22Rv1 (cell line): ENCODE measurements at regions not wholly inside any gene's neighbourhood (a gene's known extent, or its start where the extent isn't known, plus 50 kb on each side); places are given as distances from the start of the nearest gene placed in this dataset.

Experiments
- H3K27ac ChIP-seq: fragments of 450-650 bp; 2 replicates; pipeline ENCODE4 v1.5.1; 2017
- ZFX ChIP-seq: fragments of 450-650 bp; IDR thresholded peaks from 2 replicates; pipeline ENCODE4 v1.6.1; 2017; ENCODE audit warnings: antibody characterized with exemption, borderline replicate concordance
- TF ChIP-seq, protein P1 (sequence below): fragments of 450-650 bp; IDR thresholded peaks from 2 replicates; pipeline ENCODE4 v1.5.1; 2017; ENCODE audit warnings: mild to moderate bottlenecking

DNA sequence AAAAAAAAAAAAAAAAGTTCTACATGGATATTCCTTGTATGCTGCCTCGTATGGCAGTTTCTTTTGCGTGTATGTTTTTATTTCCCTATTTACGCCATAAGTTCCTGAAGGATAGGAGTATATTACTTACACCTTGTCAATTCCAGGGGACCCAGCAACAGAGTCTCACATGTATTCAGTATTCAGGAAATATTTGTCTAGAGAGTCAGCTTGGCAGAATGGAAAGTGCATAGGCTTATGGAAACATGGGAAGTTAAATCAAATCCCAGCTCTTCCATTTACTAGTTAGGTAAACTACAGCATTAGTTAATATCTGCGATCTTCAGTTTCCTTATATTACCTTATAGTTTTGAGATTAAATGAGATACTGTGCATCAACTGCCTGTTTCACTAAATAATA is 51.1 kb upstream of the SLC22A16 start:
- peak overlapping the region; percentile 88 for H3K27ac ChIP-seq
- TF ChIP-seq ZFX: no peak
- TF ChIP-seq, protein P1, sequence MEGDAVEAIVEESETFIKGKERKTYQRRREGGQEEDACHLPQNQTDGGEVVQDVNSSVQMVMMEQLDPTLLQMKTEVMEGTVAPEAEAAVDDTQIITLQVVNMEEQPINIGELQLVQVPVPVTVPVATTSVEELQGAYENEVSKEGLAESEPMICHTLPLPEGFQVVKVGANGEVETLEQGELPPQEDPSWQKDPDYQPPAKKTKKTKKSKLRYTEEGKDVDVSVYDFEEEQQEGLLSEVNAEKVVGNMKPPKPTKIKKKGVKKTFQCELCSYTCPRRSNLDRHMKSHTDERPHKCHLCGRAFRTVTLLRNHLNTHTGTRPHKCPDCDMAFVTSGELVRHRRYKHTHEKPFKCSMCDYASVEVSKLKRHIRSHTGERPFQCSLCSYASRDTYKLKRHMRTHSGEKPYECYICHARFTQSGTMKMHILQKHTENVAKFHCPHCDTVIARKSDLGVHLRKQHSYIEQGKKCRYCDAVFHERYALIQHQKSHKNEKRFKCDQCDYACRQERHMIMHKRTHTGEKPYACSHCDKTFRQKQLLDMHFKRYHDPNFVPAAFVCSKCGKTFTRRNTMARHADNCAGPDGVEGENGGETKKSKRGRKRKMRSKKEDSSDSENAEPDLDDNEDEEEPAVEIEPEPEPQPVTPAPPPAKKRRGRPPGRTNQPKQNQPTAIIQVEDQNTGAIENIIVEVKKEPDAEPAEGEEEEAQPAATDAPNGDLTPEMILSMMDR: no peak

- H3K27ac ChIP-seq: peak overlapping the region; percentile 88
- TF ChIP-seq, protein P1: no peak
- TF ChIP-seq ZFX: no peak
Measured at GRCh38 chr6:110526726-110527125, 50.3 kb upstream of the SLC22A16 start.
